HUES6 (cell line): ENCODE measurements at regions not wholly inside any gene's neighbourhood (a gene's known extent, or its start where the extent isn't known, plus 50 kb on each side); places are given as distances from the start of the nearest gene placed in this dataset.

Source experiments
- H3K27ac ChIP-seq: 2 replicates; pipeline ENCODE4 v1.7.0; 2013; ENCODE audit warnings: low read depth, mild to moderate bottlenecking, low read length, inconsistent platforms
- H3K27me3 ChIP-seq: 2 replicates; pipeline ENCODE4 v1.6.1; 2013; ENCODE audit warnings: low read length; ENCODE audit not compliant: control insufficient read depth, insufficient read depth
- H3K36me3 ChIP-seq: 2 replicates; pipeline ENCODE4 v1.6.1; 2013; ENCODE audit warnings: low read length; ENCODE audit not compliant: control insufficient read depth, insufficient read depth
- H3K4me1 ChIP-seq: 2 replicates; pipeline ENCODE4 v1.6.1; 2013; ENCODE audit warnings: low read length; ENCODE audit not compliant: control insufficient read depth, insufficient read depth
- H3K4me3 ChIP-seq: 2 replicates; pipeline ENCODE4 v1.5.1; 2013; ENCODE audit warnings: low read depth, low read length
- H3K9ac ChIP-seq: one replicate; pipeline ENCODE4 v1.6.1; 2013; ENCODE audit warnings: mild to moderate bottlenecking, low read length
- H3K9me3 ChIP-seq: 2 replicates; pipeline ENCODE4 v1.6.1; 2013; ENCODE audit warnings: low read depth, low read length; ENCODE audit not compliant: control insufficient read depth, insufficient read depth

GRCh38 chr1:69411617-69412016 is 156.1 kb upstream of the LRRC7 start:
- no peak overlapping the region for H3K27ac ChIP-seq
- H3K4me3 ChIP-seq, result no peak overlapping the region
- no peaks in the 10 kb centered on the region for H3K4me1 ChIP-seq
- no peak overlapping the region for H3K9ac ChIP-seq
- H3K9me3 ChIP-seq, result no peaks in the 10 kb centered on the region
- no peaks in the 10 kb centered on the region for H3K27me3 ChIP-seq
- H3K36me3 ChIP-seq, result no peaks in the 10 kb centered on the region

- H3K27me3 ChIP-seq, result no peaks in the 10 kb centered on the region
- H3K9me3 ChIP-seq, result no peaks in the 10 kb centered on the region
- H3K4me3 ChIP-seq, result no peak overlapping the region
- no peak overlapping the region for H3K27ac ChIP-seq
- H3K36me3 ChIP-seq, result no peaks in the 10 kb centered on the region
- no peak overlapping the region for H3K9ac ChIP-seq
- H3K4me1 ChIP-seq, result no peaks in the 10 kb centered on the region
These were observed 154.6 kb upstream of the LRRC7 start for GRCh38 chr1:69413129-69413528.

DNA sequence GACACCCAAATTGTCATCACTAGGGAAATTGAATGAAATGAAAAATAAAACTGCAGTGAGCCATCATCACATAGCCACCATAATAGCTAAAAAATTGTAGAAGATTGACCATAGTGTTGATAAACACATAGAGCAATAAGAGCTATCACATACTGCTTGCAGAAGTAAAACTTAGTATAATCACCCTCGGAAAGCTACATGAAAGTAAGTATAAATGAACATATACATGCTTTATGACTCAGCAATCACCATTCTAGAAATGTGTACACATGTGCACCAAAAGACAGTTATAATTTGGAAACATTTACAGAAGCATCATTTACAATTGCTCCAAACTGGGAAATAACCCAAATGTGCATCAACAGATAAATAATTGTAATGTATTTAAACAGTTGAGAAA is 153.1 kb upstream of the LRRC7 start:
- H3K9me3 ChIP-seq, result no peaks in the 10 kb centered on the region
- H3K27me3 ChIP-seq, result no peaks in the 10 kb centered on the region
- no peak overlapping the region for H3K27ac ChIP-seq
- no peaks in the 10 kb centered on the region for H3K4me1 ChIP-seq
- H3K36me3 ChIP-seq, result no peaks in the 10 kb centered on the region
- no peak overlapping the region for H3K9ac ChIP-seq
- no peak overlapping the region for H3K4me3 ChIP-seq

DNA sequence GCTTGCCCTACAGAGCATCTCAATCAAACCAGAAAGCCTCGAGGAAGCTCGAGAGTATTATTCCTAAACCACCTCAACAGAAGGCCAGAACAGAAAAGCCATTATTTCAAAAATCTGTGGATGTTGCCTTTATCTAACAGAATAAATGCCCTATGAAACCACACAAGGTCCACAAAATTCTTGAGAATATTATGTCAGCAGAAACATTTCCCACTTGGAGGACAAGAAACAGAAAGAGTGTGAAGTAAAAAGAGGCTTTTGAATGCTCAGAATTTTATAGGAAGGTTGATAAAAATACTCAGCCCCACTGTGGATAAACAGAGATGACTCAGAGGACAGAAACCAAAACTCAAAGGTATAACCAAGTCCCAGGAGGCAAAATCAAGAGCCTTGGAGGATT is 146.4 kb upstream of the LRRC7 start:
- no peaks in the 10 kb centered on the region for H3K9me3 ChIP-seq
- no peaks in the 10 kb centered on the region for H3K27me3 ChIP-seq
- H3K27ac ChIP-seq, result no peak overlapping the region
- H3K36me3 ChIP-seq, result no peaks in the 10 kb centered on the region
- H3K4me3 ChIP-seq, result no peak overlapping the region
- no peak overlapping the region for H3K9ac ChIP-seq
- H3K4me1 ChIP-seq, result no peaks in the 10 kb centered on the region

- Histone ChIP-seq H3K9me3 (no peaks in the 10 kb centered on the region), H3K9ac (no peak overlapping the region), H3K27ac (no peak overlapping the region), H3K4me1 (no peaks in the 10 kb centered on the region), H3K36me3 (no peaks in the 10 kb centered on the region), H3K4me3 (no peak overlapping the region), H3K27me3 (no peaks in the 10 kb centered on the region)
These were observed 141.9 kb upstream of the LRRC7 start for GRCh38 chr1:69425871-69426270.

- Histone ChIP-seq H3K9ac (no peak overlapping the region), H3K27ac (no peak overlapping the region), H3K4me3 (no peak overlapping the region), H3K36me3 (no peaks in the 10 kb centered on the region), H3K27me3 (no peaks in the 10 kb centered on the region), H3K9me3 (no peaks in the 10 kb centered on the region), H3K4me1 (no peaks in the 10 kb centered on the region)
These were observed 141.3 kb upstream of the LRRC7 start for GRCh38 chr1:69426401-69426800.

GRCh38 chr1:69433073-69433472 is 134.6 kb upstream of the LRRC7 start:
- no peaks in the 10 kb centered on the region for H3K9me3 ChIP-seq
- H3K27ac ChIP-seq, result no peak overlapping the region
- no peak overlapping the region for H3K9ac ChIP-seq
- H3K27me3 ChIP-seq, result no peaks in the 10 kb centered on the region
- no peaks in the 10 kb centered on the region for H3K36me3 ChIP-seq
- H3K4me1 ChIP-seq, result no peaks in the 10 kb centered on the region
- H3K4me3 ChIP-seq, result no peak overlapping the region

DNA sequence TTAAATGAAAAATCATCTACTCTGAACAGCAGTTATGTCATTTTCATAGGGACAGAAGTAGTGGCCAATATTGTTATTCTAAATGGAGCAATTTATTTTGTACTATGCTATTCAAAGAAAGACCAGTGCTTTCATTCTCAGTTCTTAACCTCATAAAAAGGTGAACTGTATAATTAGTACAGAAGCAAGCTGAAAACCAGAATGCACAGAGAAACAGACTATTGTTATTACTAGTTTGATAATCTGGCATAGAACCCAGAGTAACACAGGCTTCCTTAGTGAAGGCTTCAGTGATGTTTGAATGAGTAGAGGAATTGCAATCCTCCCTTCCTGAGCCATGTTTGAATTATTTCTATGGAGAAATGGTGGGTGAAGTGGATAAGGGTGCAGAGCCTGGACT is 131.6 kb upstream of the LRRC7 start:
- Histone ChIP-seq H3K4me1 (no peaks in the 10 kb centered on the region), H3K27ac (no peak overlapping the region), H3K27me3 (no peaks in the 10 kb centered on the region), H3K4me3 (no peak overlapping the region), H3K36me3 (no peaks in the 10 kb centered on the region), H3K9ac (no peak overlapping the region), H3K9me3 (no peaks in the 10 kb centered on the region)

- Histone ChIP-seq H3K9me3 (no peaks in the 10 kb centered on the region), H3K4me1 (no peaks in the 10 kb centered on the region), H3K27ac (no peak overlapping the region), H3K36me3 (no peaks in the 10 kb centered on the region), H3K9ac (no peak overlapping the region), H3K4me3 (no peak overlapping the region), H3K27me3 (no peaks in the 10 kb centered on the region)
These were observed 129.5 kb upstream of the LRRC7 start for GRCh38 chr1:69438056-69438795.

GRCh38 chr1:69441496-69441895 is 126.2 kb upstream of the LRRC7 start:
- Histone ChIP-seq H3K4me1 (no peaks in the 10 kb centered on the region), H3K9ac (no peak overlapping the region), H3K9me3 (no peaks in the 10 kb centered on the region), H3K36me3 (no peaks in the 10 kb centered on the region), H3K27me3 (no peaks in the 10 kb centered on the region), H3K27ac (no peak overlapping the region), H3K4me3 (no peak overlapping the region)

DNA sequence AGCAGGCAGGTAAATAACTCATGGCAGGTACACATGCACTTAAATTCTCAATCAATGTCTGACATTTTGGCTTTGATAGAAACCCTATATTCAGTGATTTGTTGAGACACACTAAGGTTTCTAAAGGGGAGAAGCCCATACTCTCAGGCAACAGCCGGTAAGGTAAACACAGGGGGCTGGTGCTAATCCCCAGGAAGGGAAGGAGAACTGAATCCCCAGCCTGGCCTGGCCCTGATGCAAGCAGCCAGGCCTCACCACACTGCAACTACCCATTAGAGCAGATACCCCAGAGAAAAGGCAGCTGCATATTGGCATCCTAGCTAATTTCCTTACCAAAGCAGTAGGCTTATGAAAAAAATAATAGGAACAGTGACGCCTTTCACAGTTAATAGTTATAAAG is 116.5 kb upstream of the LRRC7 start:
- Histone ChIP-seq H3K27ac (no peak overlapping the region), H3K9me3 (peaks cover 9% of the 10 kb centered on the region), H3K27me3 (no peaks in the 10 kb centered on the region), H3K4me1 (peaks cover 10% of the 10 kb centered on the region), H3K36me3 (no peaks in the 10 kb centered on the region), H3K4me3 (no peak overlapping the region), H3K9ac (no peak overlapping the region)

GRCh38 chr1:69455718-69456117 is 112.0 kb upstream of the LRRC7 start:
- Histone ChIP-seq H3K9me3 (peaks cover 9% of the 10 kb centered on the region), H3K4me3 (no peak overlapping the region), H3K27ac (no peak overlapping the region), H3K9ac (no peak overlapping the region), H3K4me1 (peaks cover 6% of the 10 kb centered on the region), H3K27me3 (no peaks in the 10 kb centered on the region), H3K36me3 (no peaks in the 10 kb centered on the region)
